ENCODE measurements at regions not wholly inside any gene's neighbourhood (a gene's known extent, or its start where the extent isn't known, plus 50 kb on each side); places are given as distances from the start of the nearest gene placed in this dataset.

DNA sequence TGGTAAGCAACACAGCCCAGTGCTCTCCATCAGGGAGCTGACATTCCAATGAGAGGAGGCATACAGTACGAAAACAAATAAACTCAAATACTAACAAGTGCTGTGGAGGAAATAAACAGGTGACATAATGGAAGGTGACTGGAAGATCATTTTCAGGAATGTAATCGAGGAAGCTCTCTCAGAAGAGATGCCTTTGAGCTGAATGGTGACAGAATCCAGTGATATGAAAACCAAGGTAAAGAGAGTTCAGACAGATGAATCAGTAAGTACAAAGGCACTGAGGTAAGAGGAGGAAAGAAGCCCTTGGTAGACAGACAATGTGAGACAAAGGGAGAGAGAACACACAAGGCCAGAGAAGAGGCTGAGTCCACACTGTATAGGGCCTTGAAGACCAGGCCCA is 252.1 kb downstream of the LRATD1 start:
- no peak for TF ChIP-seq CTCF (IDR thresholded peaks at IDR 0.05; ENCODE audit: control extremely low read depth, extremely low read depth, low read depth, missing control alignments)
- CTCF ChIA-PET: no interaction called here
- POLR2A ChIA-PET: no interaction called here
- DNase-seq (ENCODE audit: extremely low spot score): no peak

DNA sequence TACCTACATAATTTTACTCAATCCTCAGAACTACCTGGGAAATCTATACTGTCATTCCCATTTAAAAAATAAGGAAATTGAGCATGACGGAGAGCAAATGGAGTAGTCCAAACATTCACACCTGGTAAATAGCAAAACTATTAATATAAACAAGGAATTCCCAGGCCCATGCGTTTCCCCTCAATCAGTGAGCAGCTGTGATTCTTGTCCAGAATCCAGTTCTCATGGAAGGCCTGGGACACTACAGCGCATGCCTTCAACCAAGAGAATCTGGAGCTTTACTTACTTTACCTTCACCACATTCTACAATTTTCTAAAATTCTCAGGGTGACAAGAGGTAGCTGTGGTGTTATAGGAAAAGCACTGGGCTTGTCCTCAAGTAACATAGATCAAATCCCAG is 259.0 kb downstream of the LRATD1 start:
- ChIA-PET POLR2A (no interaction called here), CTCF (interaction anchor here (3.8 kb wide), 1 partner anchor 11 kb away, joined by 18 read pairs; no protein-coding TSS in a partner anchor)
- TF ChIP-seq CTCF (IDR thresholded peaks at IDR 0.05; ENCODE audit: control extremely low read depth, extremely low read depth, low read depth, missing control alignments): no peak
- no peak for DNase-seq (ENCODE audit: extremely low spot score)

DNA sequence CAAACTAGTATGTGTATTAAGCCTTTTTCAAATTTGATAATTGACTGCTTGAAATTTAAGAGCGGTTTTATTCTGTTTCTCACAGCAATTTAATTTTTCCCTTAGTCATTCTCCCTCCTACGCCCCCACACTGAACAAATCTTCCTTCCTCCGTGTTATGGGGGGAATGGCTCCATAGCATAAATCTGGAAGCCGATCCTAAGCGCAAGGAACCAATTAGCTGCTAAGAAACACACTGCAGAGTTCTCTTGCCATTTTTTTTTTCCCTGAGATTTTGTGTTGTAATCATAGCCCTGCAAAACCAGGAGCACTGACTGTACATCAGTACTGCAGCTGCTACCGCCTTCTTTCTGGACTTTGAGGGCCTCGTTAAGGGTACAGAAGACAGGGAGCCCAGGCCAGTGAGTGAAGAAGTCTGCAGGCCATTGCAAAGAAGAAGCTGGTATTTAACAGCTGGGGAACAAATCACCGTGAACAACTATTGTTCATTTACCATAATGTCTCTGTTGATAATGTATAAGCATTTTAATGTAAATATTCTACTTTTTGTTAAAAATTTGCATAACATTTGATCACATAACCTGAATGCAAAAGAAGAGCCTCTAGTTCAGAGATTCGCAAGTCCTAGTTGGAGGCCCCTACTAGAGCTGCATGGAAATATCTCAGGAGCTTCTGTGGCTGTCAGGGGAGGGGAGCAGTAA is 264.0 kb downstream of the LRATD1 start:
- TF ChIP-seq CTCF (IDR thresholded peaks at IDR 0.05; ENCODE audit: control extremely low read depth, extremely low read depth, low read depth, missing control alignments): no peak
- CTCF ChIA-PET: no interaction called here

GRCh38 chr2:14899621-14900414 is 267.3 kb downstream of the LRATD1 start:
- no peak for TF ChIP-seq CTCF (IDR thresholded peaks at IDR 0.05; ENCODE audit: control extremely low read depth, extremely low read depth, low read depth, missing control alignments)
- no peak for DNase-seq (ENCODE audit: extremely low spot score)
- ChIA-PET POLR2A (no interaction called here), CTCF (no interaction called here)

More for the DNA sequence above, 264.0 kb downstream of the LRATD1 start:
- DNase-seq (ENCODE audit: extremely low spot score): no peak
- POLR2A ChIA-PET: no interaction called here

DNA sequence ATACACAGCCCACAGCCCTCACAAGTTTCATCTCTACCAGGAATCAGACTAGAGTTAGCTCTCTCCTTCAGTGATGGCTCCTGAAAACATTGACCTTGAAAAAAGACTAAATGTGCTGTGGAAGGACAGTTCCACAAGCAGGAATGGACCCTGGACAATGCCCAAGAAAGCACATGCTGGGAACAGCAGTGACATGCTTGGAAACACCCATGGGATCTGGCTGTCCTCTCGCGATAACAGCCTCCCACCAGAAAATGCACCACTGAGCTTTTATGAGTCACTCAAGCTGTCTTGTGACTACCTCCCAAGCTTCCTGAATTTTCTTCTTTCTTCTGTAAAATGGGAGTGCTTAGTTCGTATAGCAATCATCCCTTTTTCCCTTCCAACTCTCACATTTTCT is 269.2 kb downstream of the LRATD1 start:
- TF ChIP-seq CTCF (IDR thresholded peaks at IDR 0.05; ENCODE audit: control extremely low read depth, extremely low read depth, low read depth, missing control alignments): no peak
- POLR2A ChIA-PET: no interaction called here
- CTCF ChIA-PET: interaction anchor here (1.0 to 4.4 kb wide), 9 partner anchors 8 to 1857 kb away, joined by 3 to 47 read pairs (median 5); no protein-coding TSS in a partner anchor
- no peak for DNase-seq (ENCODE audit: extremely low spot score)

DNA sequence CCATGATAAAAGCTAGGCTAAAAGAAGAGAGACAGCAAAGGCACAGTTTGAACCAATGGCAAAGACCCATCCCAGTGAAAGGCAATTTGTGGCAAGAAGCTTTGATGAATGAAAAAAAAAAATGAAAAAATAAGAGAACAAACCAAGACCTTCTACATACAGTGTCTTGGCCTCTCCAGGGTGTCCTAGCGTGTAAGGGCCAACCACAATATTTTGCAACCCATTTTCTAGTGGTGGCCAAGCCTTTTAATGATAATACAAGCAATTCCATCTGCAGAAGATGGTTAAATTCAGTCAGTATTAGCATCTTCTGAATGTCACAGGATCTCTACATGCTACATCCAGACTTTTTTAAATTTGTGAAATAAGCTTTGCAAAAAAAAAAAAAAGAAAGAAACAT is 270.4 kb downstream of the LRATD1 start:
- DNase-seq (ENCODE audit: extremely low spot score): no peak
- ChIA-PET CTCF (interaction anchor here (0.6 to 4.4 kb wide), 24 partner anchors 10 to 687 kb away, joined by 3 to 47 read pairs (median 4); no protein-coding TSS in a partner anchor), POLR2A (no interaction called here)
- TF ChIP-seq CTCF (IDR thresholded peaks at IDR 0.05; ENCODE audit: control extremely low read depth, extremely low read depth, low read depth, missing control alignments): no peak
